Lower leg skin (tissue), 3 donors: ENCODE measurements at regions not wholly inside any gene's neighbourhood (a gene's known extent, or its start where the extent isn't known, plus 50 kb on each side); places are given as distances from the start of the nearest gene placed in this dataset.

Experiments used
- CTCF ChIP-seq, 3 donors: fragments of 450-650 bp; IDR thresholded peaks; one replicate each; pipeline ENCODE4 v1.5.1; 2016; ENCODE audit warnings: antibody characterized with exemption in 3 of 3, mild to moderate bottlenecking in 3 of 3, moderate library complexity in 2 of 3
- POLR2A ChIP-seq, 2 donors: fragments of 450-650 bp; IDR thresholded peaks; one replicate each; pipeline ENCODE4 v1.6.1; 2016 to 2017; ENCODE audit warnings: antibody characterized with exemption in 2 of 2, mild to moderate bottlenecking in 1 of 2, moderate library complexity in 1 of 2

GRCh38 chr11:8796941-8797340, 114.0 kb upstream of the AKIP1 start:
- TF ChIP-seq CTCF (IDR thresholded peaks at IDR 0.05) (no peak), POLR2A (IDR thresholded peaks at IDR 0.05) (no peak)
